Ishikawa (cell line): ENCODE measurements at regions not wholly inside any gene's neighbourhood (a gene's known extent, or its start where the extent isn't known, plus 50 kb on each side); places are given as distances from the start of the nearest gene placed in this dataset.

Source experiments
- CEBPB ChIP-seq: IDR thresholded peaks from 2 replicates; pipeline ENCODE4 v1.6.1; 2012
- CREB1 ChIP-seq: IDR thresholded peaks from 2 replicates; pipeline ENCODE4 v1.6.1; 2012; ENCODE audit warnings: low read depth
- EGR1 ChIP-seq: IDR thresholded peaks from 2 replicates; pipeline ENCODE4 v1.6.1; 2012
- EP300 ChIP-seq: IDR thresholded peaks from 2 replicates; pipeline ENCODE4 v1.6.1; 2012; ENCODE audit warnings: borderline replicate concordance
- FOXM1 ChIP-seq: IDR thresholded peaks from 2 replicates; pipeline ENCODE4 v1.6.1; 2012; ENCODE audit warnings: low read depth, borderline replicate concordance
- MAX ChIP-seq: IDR thresholded peaks from 2 replicates; pipeline ENCODE4 v1.6.1; 2012
- RAD21 ChIP-seq: IDR thresholded peaks from 2 replicates; pipeline ENCODE4 v1.6.1; 2012; ENCODE audit warnings: low read depth
- REST ChIP-seq: IDR thresholded peaks from 2 replicates; pipeline ENCODE4 v1.6.1; 2012; ENCODE audit warnings: low read depth, mild to moderate bottlenecking
- TAF1 ChIP-seq: IDR thresholded peaks from 2 replicates; pipeline ENCODE4 v1.6.1; 2012; ENCODE audit warnings: low read depth, mild to moderate bottlenecking
- TCF12 ChIP-seq: IDR thresholded peaks from 2 replicates; pipeline ENCODE4 v1.6.1; 2012; ENCODE audit warnings: low read depth
- TEAD4 ChIP-seq: IDR thresholded peaks from 2 replicates; pipeline ENCODE4 v1.6.1; 2012
- YY1 ChIP-seq: IDR thresholded peaks from 2 replicates; pipeline ENCODE4 v1.6.1; 2012; ENCODE audit warnings: low read depth
- ZBTB7A ChIP-seq: IDR thresholded peaks from 2 replicates; pipeline ENCODE4 v1.6.1; 2012; ENCODE audit warnings: low read depth
- TF ChIP-seq, protein P1 (sequence below): IDR thresholded peaks from 2 replicates; pipeline ENCODE4 v1.6.1; 2012

- no peak for TF ChIP-seq REST
- no peak for TF ChIP-seq CEBPB
- no peak for TF ChIP-seq FOXM1
- TF ChIP-seq TAF1, result no peak
- TF ChIP-seq YY1, result no peak
- TF ChIP-seq RAD21, result no peak
- TF ChIP-seq EP300, result no peak
- TF ChIP-seq TCF12, result no peak
- no peak for TF ChIP-seq CREB1
- TF ChIP-seq, protein P1, sequence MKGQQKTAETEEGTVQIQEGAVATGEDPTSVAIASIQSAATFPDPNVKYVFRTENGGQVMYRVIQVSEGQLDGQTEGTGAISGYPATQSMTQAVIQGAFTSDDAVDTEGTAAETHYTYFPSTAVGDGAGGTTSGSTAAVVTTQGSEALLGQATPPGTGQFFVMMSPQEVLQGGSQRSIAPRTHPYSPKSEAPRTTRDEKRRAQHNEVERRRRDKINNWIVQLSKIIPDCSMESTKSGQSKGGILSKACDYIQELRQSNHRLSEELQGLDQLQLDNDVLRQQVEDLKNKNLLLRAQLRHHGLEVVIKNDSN, result no peak
- no peak for TF ChIP-seq MAX
- TF ChIP-seq TEAD4, result no peak
- no peak for TF ChIP-seq EGR1
- no peak for TF ChIP-seq ZBTB7A
These were observed 295.4 kb downstream of the ZEB2 start for GRCh38 chr2:144224472-144224871.
